H9 (cell line): ENCODE measurements at regions not wholly inside any gene's neighbourhood (a gene's known extent, or its start where the extent isn't known, plus 50 kb on each side); places are given as distances from the start of the nearest gene placed in this dataset.

Experiments used
- DNase-seq: peaks from one replicate; pipeline ENCODE4 v3.0.0-alpha.2; 2017
- H2AFZ ChIP-seq: one replicate; pipeline ENCODE4 v1.6.1; 2013; ENCODE audit warnings: mild to moderate bottlenecking, low read length, control low read depth, moderate library complexity
- H2AK5ac ChIP-seq: 2 replicates; pipeline ENCODE4 v1.6.1; 2013; ENCODE audit warnings: low read length, control low read depth, mixed read lengths; ENCODE audit not compliant: insufficient read length
- H2BK120ac ChIP-seq: one replicate; pipeline ENCODE4 v1.6.1; 2013; ENCODE audit warnings: low read depth, mild to moderate bottlenecking, low read length, control low read depth, inconsistent platforms; ENCODE audit not compliant: poor library complexity, severe bottlenecking
- H2BK12ac ChIP-seq: 2 replicates; pipeline ENCODE4 v1.6.1; 2013; ENCODE audit warnings: low read length, control low read depth, mixed read lengths, low read depth; ENCODE audit not compliant: insufficient read length
- H2BK15ac ChIP-seq: 2 replicates; pipeline ENCODE4 v1.6.1; 2013; ENCODE audit warnings: low read depth, low read length, control low read depth
- H2BK20ac ChIP-seq: one replicate; pipeline ENCODE4 v1.6.1; 2013; ENCODE audit warnings: low read depth, mild to moderate bottlenecking, low read length, control low read depth, inconsistent platforms; ENCODE audit not compliant: poor library complexity, severe bottlenecking
- H2BK5ac ChIP-seq: 2 replicates; pipeline ENCODE4 v1.6.1; 2013; ENCODE audit warnings: low read length, control low read depth, mixed read lengths; ENCODE audit not compliant: insufficient read length
- H3K14ac ChIP-seq: 2 replicates; pipeline ENCODE4 v1.6.1; 2013; ENCODE audit warnings: low read length, control low read depth; ENCODE audit not compliant: insufficient read depth
- H3K18ac ChIP-seq: 2 replicates; pipeline ENCODE4 v1.6.1; 2013; ENCODE audit warnings: low read depth, mild to moderate bottlenecking, mixed read lengths, low read length, control low read depth; ENCODE audit not compliant: insufficient read length
- H3K23ac ChIP-seq: 2 replicates; pipeline ENCODE4 v1.6.1; 2013; ENCODE audit warnings: low read length, control low read depth, mixed read lengths, low read depth; ENCODE audit not compliant: insufficient read length
- H3K23me2 ChIP-seq: 2 replicates; pipeline ENCODE4 v1.6.1; 2013; ENCODE audit warnings: low read depth, mild to moderate bottlenecking, mixed read lengths, low read length, control low read depth; ENCODE audit not compliant: insufficient read length, poor library complexity, severe bottlenecking
- H3K27ac ChIP-seq: 2 replicates; pipeline ENCODE4 v1.5.1; 2013; ENCODE audit warnings: low read length, control low read depth, mixed read lengths, low read depth; ENCODE audit not compliant: insufficient read length
- H3K27me3 ChIP-seq: 2 replicates; pipeline ENCODE4 v1.6.1; 2013; ENCODE audit warnings: low read length, control low read depth, inconsistent platforms; ENCODE audit not compliant: insufficient read depth
- H3K4ac ChIP-seq: 2 replicates; pipeline ENCODE4 v1.6.1; 2013; ENCODE audit warnings: low read depth, mild to moderate bottlenecking, control low read depth, inconsistent platforms, low read length, moderate library complexity
- H3K4me1 ChIP-seq: 2 replicates; pipeline ENCODE4 v1.6.1; 2013; ENCODE audit warnings: low read length, control low read depth, inconsistent platforms; ENCODE audit not compliant: insufficient read depth
- H3K4me2 ChIP-seq: 2 replicates; pipeline ENCODE4 v1.6.1; 2013; ENCODE audit warnings: low read length, control low read depth, mixed read lengths; ENCODE audit not compliant: insufficient read length, insufficient read depth
- H3K56ac ChIP-seq: 2 replicates; pipeline ENCODE4 v1.6.1; 2013; ENCODE audit warnings: low read depth, mild to moderate bottlenecking, mixed read lengths, low read length, control low read depth; ENCODE audit not compliant: insufficient read length
- H3K79me1 ChIP-seq: 2 replicates; pipeline ENCODE4 v1.6.1; 2013; ENCODE audit warnings: low read depth, mild to moderate bottlenecking, moderate library complexity, low read length, control low read depth, inconsistent platforms; ENCODE audit not compliant: insufficient read depth, poor library complexity, severe bottlenecking
- H3K79me2 ChIP-seq: 2 replicates; pipeline ENCODE4 v1.6.1; 2013; ENCODE audit warnings: low read length, control low read depth, inconsistent platforms; ENCODE audit not compliant: insufficient read depth
- H3K9ac ChIP-seq: 2 replicates; pipeline ENCODE4 v1.6.1; 2013; ENCODE audit warnings: low read length, control low read depth, mixed read lengths; ENCODE audit not compliant: insufficient read length; ENCODE audit errors: extremely low read depth
- H3K9me3 ChIP-seq: one replicate; pipeline ENCODE4 v1.6.1; 2013; ENCODE audit warnings: low read depth, low read length, inconsistent platforms; ENCODE audit not compliant: control insufficient read depth
- H3T11ph ChIP-seq: one replicate; pipeline ENCODE4 v1.6.1; 2013; ENCODE audit warnings: mild to moderate bottlenecking, low read length, control low read depth, inconsistent platforms
- H4K20me1 ChIP-seq: one replicate; pipeline ENCODE4 v1.6.1; 2013; ENCODE audit not compliant: control insufficient read depth, insufficient read length, insufficient read depth
- H4K5ac ChIP-seq: 2 replicates; pipeline ENCODE4 v1.6.1; 2013; ENCODE audit warnings: low read depth, mild to moderate bottlenecking, mixed read lengths, low read length, control low read depth; ENCODE audit not compliant: insufficient read length
- H4K8ac ChIP-seq: replicated peaks from 2 replicates; pipeline ENCODE4 v1.6.1; 2013; ENCODE audit warnings: low read length, control low read depth, mixed read lengths, low read depth; ENCODE audit not compliant: insufficient read length
- H4K91ac ChIP-seq: 2 replicates; pipeline ENCODE4 v1.6.1; 2013; ENCODE audit warnings: low read depth, mild to moderate bottlenecking, moderate library complexity, mixed read lengths, low read length, control low read depth; ENCODE audit not compliant: insufficient read length
- H3K27ac Mint-ChIP-seq, 3 experiments: 2 replicates in 2 of 3; 3 replicates in 1 of 3; pipeline ENCODE4 v1.8.0; 2020 to 2021; ENCODE audit warnings: mixed read lengths in 3 of 3, mild to moderate bottlenecking in 1 of 3, moderate library complexity in 1 of 3
- H3K27me3 Mint-ChIP-seq: 2 replicates; pipeline ENCODE4 v1.8.0; 2021; ENCODE audit warnings: low read depth, mild to moderate bottlenecking, moderate library complexity, mixed read lengths
- H3K36me3 Mint-ChIP-seq, 3 experiments: 2 replicates in 2 of 3; 3 replicates in 1 of 3; pipeline ENCODE4 v1.8.0; 2020 to 2021; ENCODE audit warnings: low read depth in 3 of 3, mixed read lengths in 3 of 3; ENCODE audit not compliant: insufficient read depth in 1 of 3
- H3K4me1 Mint-ChIP-seq, 2 experiments: 2 replicates each; pipeline ENCODE4 v1.8.0; 2020; ENCODE audit warnings: mixed read lengths in 2 of 2
- H3K4me3 Mint-ChIP-seq, 2 experiments: 2 replicates in 1 of 2; 3 replicates in 1 of 2; pipeline ENCODE4 v1.8.0; 2020 to 2021; ENCODE audit warnings: mild to moderate bottlenecking in 2 of 2, mixed read lengths in 2 of 2, moderate library complexity in 1 of 2
- H3K9me3 Mint-ChIP-seq, 2 experiments: 2 replicates in 1 of 2; 3 replicates in 1 of 2; pipeline ENCODE4 v1.8.0; 2020; ENCODE audit warnings: mild to moderate bottlenecking in 2 of 2, mixed read lengths in 2 of 2, moderate library complexity in 1 of 2
- WGBS: extraction: QIAGEN DNeasy Blood & Tissue Kit; methylation state at CpG from one replicate; pipeline ENCODE4 v1.1.7; 2013; ENCODE audit warnings: missing lambda C conversion rate, low lambda C conversion rate, mixed read lengths; ENCODE audit not compliant: insufficient read length; ENCODE audit errors: extremely low coverage; 5-methylcytosine and 5-hydroxymethylcytosine counted together
- TF ChIP-seq, protein P1 (sequence below): fragments of 200-600 bp; sonication (generic); conservative IDR thresholded peaks from 3 replicates; pipeline ENCODE4 v1.8.0; 2021; ENCODE audit warnings: antibody characterized with exemption, mild to moderate bottlenecking

GRCh38 chr7:127478461-127478860, 86.0 kb upstream of the ZNF800 start:
- no peak overlapping the region for H3K23ac ChIP-seq
- H3K27ac ChIP-seq = no peak overlapping the region
- H3K36me3 Mint-ChIP-seq = no peaks in the 10 kb centered on the region
- H3K56ac ChIP-seq = no peak overlapping the region
- no peaks in the 10 kb centered on the region for H3K9me3 ChIP-seq
- no peak overlapping the region for H4K5ac ChIP-seq
- DNase-seq = no peak
- H4K8ac ChIP-seq = no peak overlapping the region
- H3K9me3 Mint-ChIP-seq = no peaks in the 10 kb centered on the region; a peak in 1 of 5 replicates
- no peak overlapping the region for H4K91ac ChIP-seq
- H3K18ac ChIP-seq = no peak overlapping the region
- H3K79me2 ChIP-seq = no peaks in the 10 kb centered on the region
- H3K79me1 ChIP-seq = no peaks in the 10 kb centered on the region
- H2BK15ac ChIP-seq = no peak overlapping the region
- no peaks in the 10 kb centered on the region; the same call in 1 of the 2 replicates for H3K4me1 ChIP-seq
- H2BK12ac ChIP-seq = no peak overlapping the region
- no peak overlapping the region for H3K14ac ChIP-seq
- H3K4me1 Mint-ChIP-seq = peaks cover 14 to 30% of the 10 kb centered on the region in 2 experiments
- TF ChIP-seq, protein P1, sequence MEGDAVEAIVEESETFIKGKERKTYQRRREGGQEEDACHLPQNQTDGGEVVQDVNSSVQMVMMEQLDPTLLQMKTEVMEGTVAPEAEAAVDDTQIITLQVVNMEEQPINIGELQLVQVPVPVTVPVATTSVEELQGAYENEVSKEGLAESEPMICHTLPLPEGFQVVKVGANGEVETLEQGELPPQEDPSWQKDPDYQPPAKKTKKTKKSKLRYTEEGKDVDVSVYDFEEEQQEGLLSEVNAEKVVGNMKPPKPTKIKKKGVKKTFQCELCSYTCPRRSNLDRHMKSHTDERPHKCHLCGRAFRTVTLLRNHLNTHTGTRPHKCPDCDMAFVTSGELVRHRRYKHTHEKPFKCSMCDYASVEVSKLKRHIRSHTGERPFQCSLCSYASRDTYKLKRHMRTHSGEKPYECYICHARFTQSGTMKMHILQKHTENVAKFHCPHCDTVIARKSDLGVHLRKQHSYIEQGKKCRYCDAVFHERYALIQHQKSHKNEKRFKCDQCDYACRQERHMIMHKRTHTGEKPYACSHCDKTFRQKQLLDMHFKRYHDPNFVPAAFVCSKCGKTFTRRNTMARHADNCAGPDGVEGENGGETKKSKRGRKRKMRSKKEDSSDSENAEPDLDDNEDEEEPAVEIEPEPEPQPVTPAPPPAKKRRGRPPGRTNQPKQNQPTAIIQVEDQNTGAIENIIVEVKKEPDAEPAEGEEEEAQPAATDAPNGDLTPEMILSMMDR = no peak
- no peak overlapping the region for H3K4ac ChIP-seq
- H3T11ph ChIP-seq = no peak overlapping the region
- H3K9ac ChIP-seq = no peak overlapping the region
- no peak overlapping the region for H3K27ac Mint-ChIP-seq
- H2BK20ac ChIP-seq = no peak overlapping the region
- H3K4me3 Mint-ChIP-seq = no peak overlapping the region
- peaks cover 23% of the 10 kb centered on the region for H3K27me3 Mint-ChIP-seq
- no peak overlapping the region for H3K4me2 ChIP-seq
- no peak overlapping the region for H2AFZ ChIP-seq
- H2AK5ac ChIP-seq = no peak overlapping the region
- no peak overlapping the region for H2BK5ac ChIP-seq
- H3K27me3 ChIP-seq = no peaks in the 10 kb centered on the region
- H4K20me1 ChIP-seq = no peaks in the 10 kb centered on the region
- H3K23me2 ChIP-seq = no peaks in the 10 kb centered on the region
- H2BK120ac ChIP-seq = no peak overlapping the region
- no CpG with 5 or more reads among the region's 2 CpGs for WGBS
